H1 (cell line): ENCODE measurements at regions not wholly inside any gene's neighbourhood (a gene's known extent, or its start where the extent isn't known, plus 50 kb on each side); places are given as distances from the start of the nearest gene placed in this dataset.

Experiments
- TCF12 ChIP-seq: IDR thresholded peaks from 2 replicates; pipeline ENCODE4 v1.6.1; 2011; ENCODE audit warnings: low read depth, mild to moderate bottlenecking, low read length
- ZNF274 ChIP-seq: IDR thresholded peaks from 2 replicates; pipeline ENCODE4 v1.7.0; 2012; ENCODE audit warnings: low read length, borderline replicate concordance; ENCODE audit errors: extremely low read depth

- no peak for TF ChIP-seq ZNF274
- no peak for TF ChIP-seq TCF12
These were observed 1565.5 kb upstream of the CADM2 start (continued) for GRCh38 chr3:83393276-83393675.
